ENCODE measurements at regions not wholly inside any gene's neighbourhood (a gene's known extent, or its start where the extent isn't known, plus 50 kb on each side); places are given as distances from the start of the nearest gene placed in this dataset.
"Not testable (repeated sequence)": the region's sequence is repeated elsewhere in the genome, so short reads cannot be mapped to it uniquely, and the experiment has no call there.

DNA sequence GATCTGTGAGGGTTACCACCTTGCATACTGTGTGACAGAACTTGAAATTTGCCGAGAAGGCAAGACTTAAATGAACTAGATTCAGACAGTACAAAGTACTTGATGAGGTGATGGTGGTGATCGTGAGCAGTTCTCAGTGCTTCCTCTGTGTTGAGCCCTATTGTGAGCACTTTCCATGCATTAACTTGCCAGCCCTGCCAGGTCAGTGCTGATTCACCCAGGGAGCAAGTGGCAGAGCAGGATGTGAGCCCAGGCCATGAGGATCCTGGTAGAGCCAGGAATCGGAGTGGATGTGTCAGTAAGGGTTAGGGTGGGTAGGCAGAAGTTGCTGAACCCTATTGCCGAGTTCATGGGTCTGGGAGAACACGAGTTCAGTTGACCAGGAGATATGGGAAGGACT, 4545.7 kb upstream of the TPTE start:
- H3K4me3 ChIP-seq; intact Hi-C loops (cut with DNase I); H3K27me3 ChIP-seq; H3K36me3 ChIP-seq; H3K4me1 ChIP-seq; H3K27ac ChIP-seq; H3K9me3 ChIP-seq; DNase-seq: not testable (repeated sequence)
- no CpG with 5 or more reads among the region's 5 CpGs for WGBS, 2 donors

- DNase-seq; H3K4me3 ChIP-seq; H3K4me1 ChIP-seq; H3K27ac ChIP-seq; H3K9me3 ChIP-seq; intact Hi-C loops (cut with DNase I); H3K36me3 ChIP-seq; H3K27me3 ChIP-seq: not testable (repeated sequence)
- no CpG with 5 or more reads among the region's 2 CpGs for WGBS, 2 donors
These were observed 4523.8 kb upstream of the TPTE start for GRCh38 chr21:5997586-5997985.

GRCh38 chr21:6015422-6016057, 4505.8 kb upstream of the TPTE start:
- H3K27ac ChIP-seq; DNase-seq; intact Hi-C loops (cut with DNase I); H3K4me1 ChIP-seq; H3K36me3 ChIP-seq; H3K9me3 ChIP-seq; H3K27me3 ChIP-seq; H3K4me3 ChIP-seq: not testable (repeated sequence)
- WGBS, 2 donors: no CpG with 5 or more reads among the region's 7 CpGs

DNA sequence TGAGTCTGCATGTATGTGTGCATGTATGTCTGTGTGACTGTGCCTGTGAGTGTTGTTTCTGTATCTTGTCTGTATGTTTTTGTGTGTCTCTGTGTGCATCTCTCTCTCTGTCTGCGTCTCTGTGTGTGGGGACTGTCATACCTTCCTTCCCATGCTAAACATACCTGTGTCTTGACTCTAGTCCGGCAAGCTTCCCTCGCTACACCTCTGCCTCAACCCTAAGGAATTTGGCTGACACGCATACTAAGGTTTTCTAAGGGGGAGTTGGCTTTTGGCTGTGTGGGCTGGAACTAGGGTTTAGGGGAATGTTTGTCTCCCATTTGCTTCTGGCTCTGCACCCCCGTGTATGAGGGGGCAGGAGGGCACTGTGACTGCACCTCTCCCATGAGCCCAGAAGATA, 4500.9 kb upstream of the TPTE start:
- DNase-seq; intact Hi-C loops (cut with DNase I); H3K9me3 ChIP-seq; H3K27ac ChIP-seq; H3K27me3 ChIP-seq; H3K4me3 ChIP-seq; H3K4me1 ChIP-seq; H3K36me3 ChIP-seq: not testable (repeated sequence)
- WGBS, 2 donors: no CpG with 5 or more reads among the region's 5 CpGs

DNA sequence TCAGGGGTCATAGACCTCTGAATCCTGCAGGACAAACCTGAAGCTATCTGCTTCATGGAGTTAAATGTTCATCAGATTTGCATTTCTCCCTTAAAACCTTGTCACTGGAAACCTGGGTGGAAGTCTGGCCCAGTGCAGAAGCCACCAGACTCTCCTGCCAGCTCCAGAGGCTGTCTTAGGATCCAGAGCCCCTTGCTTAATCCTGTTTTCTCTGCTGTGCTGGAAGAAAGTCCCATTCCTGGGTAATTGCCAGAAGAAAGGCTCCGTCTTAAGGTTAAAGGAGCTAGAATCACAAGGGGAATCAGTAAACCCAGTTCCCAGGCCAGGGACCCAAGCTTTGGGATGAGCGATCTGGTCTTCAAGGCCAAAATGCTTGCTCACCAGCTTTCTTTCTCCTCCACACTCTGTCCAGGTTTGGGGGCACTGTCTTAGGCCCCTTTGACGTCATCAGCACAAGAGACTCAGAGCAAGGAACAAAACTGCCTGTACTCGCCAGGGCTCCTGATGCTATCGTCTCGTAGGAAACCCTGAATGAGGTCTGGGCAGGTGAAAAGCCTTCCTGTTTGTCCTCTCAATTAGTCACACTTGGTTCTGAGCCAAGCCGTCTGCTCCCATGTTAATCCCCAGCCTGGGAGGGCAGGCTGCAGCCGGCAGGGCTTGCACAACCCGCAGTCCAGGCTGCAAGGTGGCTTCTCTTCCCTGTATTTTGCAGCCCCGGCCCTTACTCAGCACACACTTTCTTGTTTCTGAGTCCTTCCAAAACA, 4500.2 kb upstream of the TPTE start:
- H3K4me1 ChIP-seq; H3K27ac ChIP-seq; intact Hi-C loops (cut with DNase I); H3K9me3 ChIP-seq; H3K4me3 ChIP-seq; H3K36me3 ChIP-seq; DNase-seq; H3K27me3 ChIP-seq: not testable (repeated sequence)
- WGBS, 2 donors: no CpG with 5 or more reads among the region's 10 CpGs

DNA sequence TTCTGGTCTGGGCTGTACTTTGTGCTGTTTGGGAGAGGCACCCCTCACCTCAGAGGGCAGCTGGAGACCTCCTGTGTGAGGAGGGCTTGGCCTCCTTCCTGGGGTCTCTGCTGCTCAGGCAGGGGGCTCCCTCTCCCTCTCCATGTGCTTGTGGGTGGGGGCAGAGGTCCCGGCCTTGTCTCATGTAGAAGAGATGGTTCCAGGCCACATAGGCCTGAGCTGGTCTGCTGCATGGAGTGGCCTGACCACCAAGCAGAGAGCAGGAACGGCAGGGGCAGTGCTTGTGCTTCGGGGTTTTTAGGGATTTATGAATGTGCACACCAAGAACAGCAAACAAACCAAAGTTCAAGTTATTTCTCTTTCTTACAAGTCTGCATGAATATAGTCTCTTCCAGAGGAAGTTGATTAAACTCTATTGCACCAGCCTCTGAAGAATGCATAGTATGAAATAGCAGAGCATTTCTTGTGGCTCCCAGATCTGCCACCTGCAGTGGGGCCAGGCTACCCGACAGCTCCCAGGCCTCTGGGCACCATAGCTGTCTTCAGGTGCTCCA, 4499.6 kb upstream of the TPTE start:
- intact Hi-C loops (cut with DNase I); H3K27ac ChIP-seq; DNase-seq; H3K36me3 ChIP-seq; H3K9me3 ChIP-seq; H3K27me3 ChIP-seq; H3K4me3 ChIP-seq; H3K4me1 ChIP-seq: not testable (repeated sequence)
- WGBS, 2 donors: no CpG with 5 or more reads among the region's 4 CpGs

- intact Hi-C loops (cut with DNase I); H3K4me3 ChIP-seq; H3K27me3 ChIP-seq; H3K36me3 ChIP-seq; H3K27ac ChIP-seq; H3K9me3 ChIP-seq; DNase-seq; H3K4me1 ChIP-seq: not testable (repeated sequence)
- no CpG with 5 or more reads among the region's 3 CpGs for WGBS, 2 donors
These were observed 4498.1 kb upstream of the TPTE start for GRCh38 chr21:6023331-6023730.

GRCh38 chr21:6025139-6025538, 4496.2 kb upstream of the TPTE start:
- H3K27me3 ChIP-seq; H3K27ac ChIP-seq; H3K4me1 ChIP-seq; H3K9me3 ChIP-seq; intact Hi-C loops (cut with DNase I); DNase-seq; H3K4me3 ChIP-seq; H3K36me3 ChIP-seq: not testable (repeated sequence)
- WGBS, 2 donors: no CpG with 5 or more reads among the region's 3 CpGs

DNA sequence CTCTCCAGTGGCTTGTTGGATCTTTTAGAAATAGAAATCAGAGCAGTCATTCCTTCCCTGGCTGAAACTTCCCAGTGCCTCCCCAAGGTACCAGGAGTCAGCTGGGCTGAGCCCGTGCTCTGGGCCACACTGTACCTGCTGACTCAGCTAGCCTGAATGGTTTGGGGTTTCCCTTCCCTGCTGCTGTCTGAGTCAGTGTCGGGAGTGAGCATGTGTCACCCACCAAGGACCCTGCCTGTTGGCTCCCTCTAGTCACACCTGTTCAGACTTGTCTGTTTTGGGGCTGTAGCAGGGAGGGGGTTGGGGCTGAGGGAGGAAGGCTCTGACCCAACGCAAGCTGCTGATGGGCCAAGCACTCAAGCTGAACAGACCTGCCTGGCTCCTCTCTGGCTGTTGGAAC, 4493.9 kb upstream of the TPTE start:
- H3K4me3 ChIP-seq; intact Hi-C loops (cut with DNase I); H3K9me3 ChIP-seq; DNase-seq; H3K27me3 ChIP-seq; H3K4me1 ChIP-seq; H3K27ac ChIP-seq; H3K36me3 ChIP-seq: not testable (repeated sequence)
- no CpG with 5 or more reads among the region's 3 CpGs for WGBS, 2 donors

DNA sequence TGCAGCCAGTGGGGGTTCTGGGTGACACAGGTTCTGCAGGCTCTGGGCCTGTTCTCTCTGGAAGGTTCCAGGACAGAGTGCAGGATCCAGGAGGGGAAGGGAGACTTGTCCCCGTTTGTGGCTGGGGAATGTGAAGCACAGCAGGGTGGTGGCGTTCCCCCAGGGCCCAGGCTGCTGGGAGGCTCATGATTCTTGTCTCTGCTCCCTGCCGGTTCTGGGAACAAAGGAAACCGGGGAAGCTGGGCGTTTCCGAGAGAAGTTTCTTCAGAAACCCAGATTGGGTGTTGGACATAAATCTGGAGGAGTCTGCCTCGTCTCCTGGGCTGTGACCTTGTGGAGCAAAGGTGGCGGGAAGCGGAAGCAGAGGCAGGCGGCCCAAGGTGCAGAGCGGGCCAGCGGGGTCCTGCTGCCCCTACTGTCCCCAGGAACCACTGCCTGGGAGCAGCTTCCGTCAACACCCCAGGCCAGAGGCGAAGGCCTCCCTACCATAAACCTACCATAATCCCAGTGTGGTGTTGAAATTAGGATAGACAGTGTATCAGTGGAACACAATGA, 4487.2 kb upstream of the TPTE start:
- H3K4me3 ChIP-seq; H3K9me3 ChIP-seq; H3K4me1 ChIP-seq; H3K27me3 ChIP-seq; H3K27ac ChIP-seq; H3K36me3 ChIP-seq; DNase-seq; intact Hi-C loops (cut with DNase I): not testable (repeated sequence)
- no CpG with 5 or more reads among the region's 14 CpGs for WGBS, 2 donors

DNA sequence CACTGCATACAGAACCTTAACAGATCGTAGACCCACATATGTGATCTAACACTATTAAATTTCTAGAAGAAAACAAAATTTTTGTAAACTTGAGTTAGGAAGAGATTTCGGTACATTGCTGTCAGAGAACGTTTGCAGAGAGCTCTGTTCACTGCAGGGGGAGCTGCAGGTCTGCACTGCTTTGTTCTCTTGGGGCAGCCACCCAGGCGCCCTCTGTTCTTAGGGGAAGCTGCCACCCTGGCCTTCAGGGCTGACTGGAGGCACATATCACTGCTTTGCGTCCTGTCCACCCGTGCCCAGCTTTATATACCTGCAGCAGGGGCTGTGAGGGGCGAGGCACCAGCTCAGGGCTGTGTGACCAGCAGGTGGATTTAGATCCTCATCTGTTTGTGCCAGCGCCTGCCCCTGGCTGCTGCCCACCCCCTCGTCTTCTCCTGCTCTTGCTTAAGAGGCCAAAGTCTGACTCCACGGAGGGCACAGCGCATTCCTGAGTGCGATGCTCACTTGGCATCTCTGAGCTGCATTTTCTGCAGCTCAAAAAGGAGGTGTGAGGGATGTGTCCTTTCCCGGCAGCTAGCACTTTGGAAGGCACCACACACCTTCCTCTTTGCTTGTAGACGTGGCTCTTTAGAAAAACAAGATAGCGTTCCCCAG, 4486.4 kb upstream of the TPTE start:
- DNase-seq; H3K27ac ChIP-seq; H3K4me1 ChIP-seq; H3K4me3 ChIP-seq; H3K27me3 ChIP-seq; H3K9me3 ChIP-seq; intact Hi-C loops (cut with DNase I); H3K36me3 ChIP-seq: not testable (repeated sequence)
- no CpG with 5 or more reads among the region's 15 CpGs for WGBS, 2 donors

DNA sequence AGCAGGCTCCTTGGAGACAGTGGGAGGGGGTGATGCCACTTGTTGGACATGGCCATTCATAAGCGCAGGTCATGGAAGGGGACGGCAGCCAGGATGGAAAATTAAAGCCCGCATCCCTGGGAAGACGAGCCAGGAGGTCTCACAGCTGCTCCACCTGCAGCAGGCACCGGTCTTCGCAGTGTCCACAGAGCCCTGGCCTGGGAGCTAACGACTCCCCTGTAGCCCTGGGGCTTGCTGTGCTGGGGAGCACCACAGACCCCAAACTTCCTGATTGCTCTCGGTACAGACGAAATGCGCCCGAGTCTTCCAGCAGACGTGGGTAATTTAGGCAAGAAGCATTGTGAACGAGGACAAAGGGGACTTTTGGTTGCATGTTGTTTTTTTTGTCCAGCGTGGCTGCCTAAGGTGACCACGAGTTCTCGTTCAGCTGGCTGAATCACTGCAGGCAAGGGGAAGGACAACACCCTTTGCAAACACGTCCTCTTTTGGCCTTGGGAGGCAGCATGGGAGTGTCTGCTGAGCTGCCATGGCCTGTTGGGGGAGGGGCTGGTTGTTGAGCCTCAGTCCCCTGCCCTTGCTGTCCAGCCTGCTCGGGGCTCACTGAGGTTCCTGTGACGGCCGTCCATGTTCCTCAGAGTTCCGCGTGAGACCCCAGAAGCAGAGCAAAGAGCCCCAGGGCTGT, 4485.8 kb upstream of the TPTE start:
- H3K9me3 ChIP-seq; H3K36me3 ChIP-seq; H3K4me1 ChIP-seq; DNase-seq; H3K27ac ChIP-seq; H3K4me3 ChIP-seq; H3K27me3 ChIP-seq; intact Hi-C loops (cut with DNase I): not testable (repeated sequence)
- WGBS, 2 donors: no CpG with 5 or more reads among the region's 22 CpGs

- H3K36me3 ChIP-seq; DNase-seq; H3K9me3 ChIP-seq; H3K27me3 ChIP-seq; intact Hi-C loops (cut with DNase I); H3K4me3 ChIP-seq; H3K27ac ChIP-seq; H3K4me1 ChIP-seq: not testable (repeated sequence)
- WGBS, 2 donors: no CpG with 5 or more reads among the region's 8 CpGs
These were observed 4482.2 kb upstream of the TPTE start for GRCh38 chr21:6039224-6039623.
